Hepatocyte (in vitro differentiated cells): ENCODE measurements at regions not wholly inside any gene's neighbourhood (a gene's known extent, or its start where the extent isn't known, plus 50 kb on each side); places are given as distances from the start of the nearest gene placed in this dataset.

Experiments
- DNase-seq: peaks from one replicate; pipeline ENCODE4 v3.0.0-alpha.2; 2016; ENCODE audit warnings: low spot score
- H2AFZ ChIP-seq: fragments of 200-600 bp; sonication (generic); 2 replicates; pipeline ENCODE4 v1.6.0; 2016; ENCODE audit warnings: antibody characterized with exemption, mild to moderate bottlenecking
- H3K27ac ChIP-seq: fragments of 200-600 bp; sonication (generic); 2 replicates; pipeline ENCODE4 v1.5.1; 2016; ENCODE audit warnings: mild to moderate bottlenecking
- H3K27me3 ChIP-seq: fragments of 200-600 bp; sonication (generic); 2 replicates; pipeline ENCODE4 v1.6.1; 2016
- H3K36me3 ChIP-seq: fragments of 200-600 bp; sonication (generic); replicated peaks from 2 replicates; pipeline ENCODE4 v1.5.1; 2016; ENCODE audit warnings: low read depth; ENCODE audit not compliant: insufficient read depth
- H3K4me1 ChIP-seq: fragments of 200-600 bp; sonication (generic); 2 replicates; pipeline ENCODE4 v1.5.1; 2016; ENCODE audit warnings: mild to moderate bottlenecking, moderate library complexity; ENCODE audit not compliant: insufficient read depth
- H3K4me2 ChIP-seq: fragments of 200-600 bp; sonication (generic); 2 replicates; pipeline ENCODE4 v1.6.0; 2016
- H3K4me3 ChIP-seq: fragments of 200-600 bp; sonication (generic); 2 replicates; pipeline ENCODE4 v1.5.1; 2016; ENCODE audit warnings: mild to moderate bottlenecking
- H3K79me2 ChIP-seq: fragments of 200-600 bp; sonication (generic); 2 replicates; pipeline ENCODE4 v1.6.0; 2017; ENCODE audit warnings: mild to moderate bottlenecking
- H3K9me2 ChIP-seq: fragments of 200-600 bp; sonication (generic); replicated peaks from 2 replicates; pipeline ENCODE4 v1.6.0; 2017; ENCODE audit warnings: mild to moderate bottlenecking; ENCODE audit not compliant: insufficient read depth
- H3K9me3 ChIP-seq: fragments of 200-600 bp; sonication (generic); 2 replicates; pipeline ENCODE4 v1.5.1; 2016; ENCODE audit warnings: low read depth, mild to moderate bottlenecking
- H4K20me1 ChIP-seq: fragments of 200-600 bp; sonication (generic); 2 replicates; pipeline ENCODE4 v1.6.0; 2016; ENCODE audit warnings: mild to moderate bottlenecking; ENCODE audit not compliant: insufficient read depth, poor library complexity, severe bottlenecking
- CTCF ChIP-seq: fragments of 200-600 bp; sonication (generic); IDR thresholded peaks from 2 replicates; pipeline ENCODE4 v1.5.1; 2016; ENCODE audit warnings: antibody characterized with exemption, mild to moderate bottlenecking; ENCODE audit not compliant: poor library complexity
- EZH2 ChIP-seq: fragments of 200-600 bp; sonication (generic); IDR thresholded peaks from 2 replicates; pipeline ENCODE4 v1.6.1; 2016; ENCODE audit warnings: antibody characterized with exemption, mild to moderate bottlenecking, borderline replicate concordance
- EZH2phosphoT487 ChIP-seq: fragments of 200-600 bp; sonication (generic); IDR thresholded peaks from one replicate; pipeline ENCODE4 v1.6.1; 2018; ENCODE audit warnings: antibody characterized with exemption, mild to moderate bottlenecking, low read depth, moderate library complexity; ENCODE audit not compliant: unreplicated experiment, severe bottlenecking
- WGBS: methylation state at CpG from one replicate; pipeline ENCODE4 v1.1.6; 2016; ENCODE audit warnings: low lambda C conversion rate; ENCODE audit errors: missing lambda C conversion rate; 5-methylcytosine and 5-hydroxymethylcytosine counted together

- peak overlapping the region; percentile 36 for H3K4me2 ChIP-seq
- H3K9me2 ChIP-seq = no peaks in the 10 kb centered on the region
- 32% methylated on average over 5 of the region's 5 CpGs for WGBS
- peaks cover 4% of the 10 kb centered on the region for H4K20me1 ChIP-seq
- peaks cover 3% of the 10 kb centered on the region for H3K79me2 ChIP-seq
- peak; percentile 28 for DNase-seq
- no peaks in the 10 kb centered on the region for H3K9me3 ChIP-seq
- H3K4me1 ChIP-seq = peaks cover 25% of the 10 kb centered on the region
- H3K27ac ChIP-seq = peak overlapping the region; percentile 68
- no peak overlapping the region for H3K4me3 ChIP-seq
- no peaks in the 10 kb centered on the region for H3K36me3 ChIP-seq
- H2AFZ ChIP-seq = no peak overlapping the region
- TF ChIP-seq EZH2phosphoT487 = no peak
- no peak for TF ChIP-seq EZH2
- TF ChIP-seq CTCF = no peak
- H3K27me3 ChIP-seq = no peaks in the 10 kb centered on the region
These were observed 180.4 kb downstream of the SLIT2 start for GRCh38 chr4:20432088-20432487.

- Histone ChIP-seq H3K4me1 (peaks cover 25% of the 10 kb centered on the region), H4K20me1 (peaks cover 4% of the 10 kb centered on the region), H2AFZ (no peak overlapping the region), H3K4me3 (no peak overlapping the region), H3K27me3 (no peaks in the 10 kb centered on the region), H3K9me2 (no peaks in the 10 kb centered on the region), H3K4me2 (peak overlapping the region; percentile 36), H3K79me2 (peaks cover 3% of the 10 kb centered on the region), H3K9me3 (no peaks in the 10 kb centered on the region), H3K27ac (peak overlapping the region; percentile 68), H3K36me3 (no peaks in the 10 kb centered on the region)
- no peak for DNase-seq
- WGBS = 32% methylated on average over 5 of the region's 5 CpGs
- TF ChIP-seq CTCF = no peak
These were observed 181.5 kb downstream of the SLIT2 start for GRCh38 chr4:20433097-20433705.

- DNase-seq = no peak
- no peaks in the 10 kb centered on the region for H3K27me3 ChIP-seq
- H3K9me3 ChIP-seq = no peaks in the 10 kb centered on the region
- no peaks in the 10 kb centered on the region for H3K9me2 ChIP-seq
- H3K4me1 ChIP-seq = no peaks in the 10 kb centered on the region
- no peak overlapping the region for H3K4me2 ChIP-seq
- no peak overlapping the region for H3K4me3 ChIP-seq
- H3K36me3 ChIP-seq = no peaks in the 10 kb centered on the region
- no peaks in the 10 kb centered on the region for H4K20me1 ChIP-seq
- no peak for TF ChIP-seq CTCF
- no peak for TF ChIP-seq EZH2phosphoT487
- TF ChIP-seq EZH2 = no peak
- no peaks in the 10 kb centered on the region for H3K79me2 ChIP-seq
- 89% methylated on average over 3 of the region's 3 CpGs for WGBS
- no peak overlapping the region for H3K27ac ChIP-seq
- H2AFZ ChIP-seq = no peak overlapping the region
These were observed 188.5 kb downstream of the SLIT2 start for GRCh38 chr4:20440170-20440569.
